AG09319 (cell line): ENCODE measurements at regions not wholly inside any gene's neighbourhood (a gene's known extent, or its start where the extent isn't known, plus 50 kb on each side); places are given as distances from the start of the nearest gene placed in this dataset.
"Not testable (repeated sequence)": the region's sequence is repeated elsewhere in the genome, so short reads cannot be mapped to it uniquely, and the experiment has no call there.

Experiments used
- DNase-seq: peaks from one replicate; pipeline ENCODE4 v3.0.0-alpha.2; 2010; ENCODE audit warnings: low read depth; ENCODE audit errors: extremely low read depth
- TF ChIP-seq, protein P1 (sequence below): IDR thresholded peaks from 2 replicates; pipeline ENCODE4 v1.5.1; 2011; ENCODE audit warnings: low read depth, mild to moderate bottlenecking, inconsistent platforms, low read length, moderate library complexity

DNA sequence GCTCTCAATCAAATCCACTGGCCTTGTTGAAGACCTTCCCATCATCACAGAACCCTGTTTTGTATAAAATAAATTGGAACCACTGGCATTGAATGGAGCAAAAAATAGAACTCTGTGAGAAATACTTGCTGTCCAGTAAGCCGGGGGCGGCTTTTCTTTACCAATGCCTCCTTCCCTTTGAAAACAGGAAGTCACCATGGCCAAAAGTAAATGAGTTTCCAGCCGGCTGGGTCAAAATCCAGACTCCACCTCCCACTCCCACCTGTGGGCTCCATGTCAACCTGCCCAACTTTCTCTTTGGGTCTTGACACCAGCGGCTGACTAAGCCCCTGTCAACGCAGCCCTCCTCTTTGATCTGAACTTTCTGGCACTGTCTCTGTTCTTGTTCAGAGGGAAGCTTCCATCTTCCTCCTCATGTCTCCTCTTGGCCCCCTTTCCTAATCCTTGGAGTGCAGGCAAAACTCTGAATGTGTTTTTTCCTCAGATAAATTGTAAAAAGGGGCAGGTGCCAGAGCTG lies 95.2 kb downstream of the TFAP2C start:
- no peak for DNase-seq
- TF ChIP-seq, protein P1, sequence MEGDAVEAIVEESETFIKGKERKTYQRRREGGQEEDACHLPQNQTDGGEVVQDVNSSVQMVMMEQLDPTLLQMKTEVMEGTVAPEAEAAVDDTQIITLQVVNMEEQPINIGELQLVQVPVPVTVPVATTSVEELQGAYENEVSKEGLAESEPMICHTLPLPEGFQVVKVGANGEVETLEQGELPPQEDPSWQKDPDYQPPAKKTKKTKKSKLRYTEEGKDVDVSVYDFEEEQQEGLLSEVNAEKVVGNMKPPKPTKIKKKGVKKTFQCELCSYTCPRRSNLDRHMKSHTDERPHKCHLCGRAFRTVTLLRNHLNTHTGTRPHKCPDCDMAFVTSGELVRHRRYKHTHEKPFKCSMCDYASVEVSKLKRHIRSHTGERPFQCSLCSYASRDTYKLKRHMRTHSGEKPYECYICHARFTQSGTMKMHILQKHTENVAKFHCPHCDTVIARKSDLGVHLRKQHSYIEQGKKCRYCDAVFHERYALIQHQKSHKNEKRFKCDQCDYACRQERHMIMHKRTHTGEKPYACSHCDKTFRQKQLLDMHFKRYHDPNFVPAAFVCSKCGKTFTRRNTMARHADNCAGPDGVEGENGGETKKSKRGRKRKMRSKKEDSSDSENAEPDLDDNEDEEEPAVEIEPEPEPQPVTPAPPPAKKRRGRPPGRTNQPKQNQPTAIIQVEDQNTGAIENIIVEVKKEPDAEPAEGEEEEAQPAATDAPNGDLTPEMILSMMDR: no peak

DNA sequence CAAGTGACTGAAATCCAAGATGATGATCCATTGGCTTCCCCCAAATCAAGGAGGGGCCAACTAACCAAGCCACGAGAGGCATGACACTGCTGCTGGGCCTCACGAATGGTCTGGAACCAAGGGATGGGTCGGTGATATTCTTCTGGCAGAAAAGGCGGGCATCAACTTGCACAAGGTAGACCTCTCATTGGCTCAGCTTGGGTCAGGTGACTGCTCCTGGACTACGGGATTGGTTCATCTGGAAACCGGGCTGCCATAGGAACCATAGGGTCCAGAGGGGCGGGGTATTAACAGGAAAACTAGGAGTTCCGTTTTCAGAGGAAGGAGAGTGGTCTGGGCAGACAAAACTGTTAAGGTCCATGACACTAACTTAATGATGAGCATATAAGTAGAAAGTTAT lies 100.9 kb downstream of the TFAP2C start:
- no peak for DNase-seq

DNA sequence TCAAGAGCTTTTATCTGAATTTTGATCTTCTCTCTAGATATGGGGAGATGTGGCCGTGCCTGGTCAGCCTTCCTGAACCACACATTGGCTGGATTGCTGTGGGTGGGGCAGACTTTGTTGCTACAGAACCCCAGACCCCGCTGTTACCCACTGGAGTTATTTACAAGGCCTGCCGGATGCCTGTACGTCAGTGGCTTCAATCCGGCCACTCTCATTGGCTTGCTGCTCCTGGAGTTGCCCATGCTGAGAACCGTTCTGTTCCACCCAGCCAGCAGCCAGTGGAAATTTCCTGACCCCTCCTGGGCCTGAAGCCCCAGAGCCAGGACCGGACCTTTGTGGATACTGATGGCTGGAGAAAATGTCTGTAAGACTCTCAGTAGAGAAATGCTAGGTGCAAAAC lies 101.9 kb downstream of the TFAP2C start:
- no peak for DNase-seq
- TF ChIP-seq, protein P1: no peak

More for the DNA sequence above, 100.9 kb downstream of the TFAP2C start:
- TF ChIP-seq, protein P1: no peak

DNA sequence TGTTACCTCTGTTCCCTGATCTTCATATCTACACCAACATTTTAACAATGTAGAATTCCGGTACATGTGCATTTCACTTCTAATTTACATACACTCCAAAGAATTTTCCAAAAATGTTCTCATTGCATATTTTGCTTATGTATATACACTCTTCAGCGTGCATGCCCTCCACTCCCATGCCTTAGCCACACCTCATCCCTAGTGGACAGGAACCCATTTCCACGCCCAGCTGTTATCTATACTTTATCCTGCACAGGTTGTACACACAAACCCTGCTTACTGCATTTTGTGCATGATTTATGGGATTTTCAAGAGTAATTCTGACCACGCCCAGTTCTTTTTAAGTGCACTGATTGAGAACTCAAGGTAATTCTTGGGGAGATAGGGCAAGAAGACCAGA lies 102.4 kb downstream of the TFAP2C start:
- no peak for DNase-seq
- TF ChIP-seq, protein P1: no peak

DNA sequence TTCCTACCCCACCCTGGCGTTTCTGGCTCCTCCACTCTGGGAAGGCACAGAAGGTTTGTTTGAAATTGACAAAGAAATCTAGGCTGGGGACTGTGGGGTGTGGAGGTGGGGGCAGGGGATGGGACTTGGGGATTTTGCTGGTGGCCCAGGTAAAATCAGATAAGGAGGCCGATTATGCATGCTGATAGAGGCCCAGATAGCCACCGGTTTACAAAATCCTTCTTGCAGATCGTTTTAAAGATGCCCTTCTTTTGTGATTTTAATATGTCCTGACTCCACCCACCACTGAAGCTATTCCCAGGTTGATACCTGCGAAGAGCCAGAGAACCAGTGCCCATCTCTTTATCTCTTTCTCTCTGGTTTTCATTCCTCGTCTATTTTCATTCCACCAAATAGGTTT lies 104.9 kb downstream of the TFAP2C start:
- no peak for DNase-seq
- TF ChIP-seq, protein P1: no peak

DNA sequence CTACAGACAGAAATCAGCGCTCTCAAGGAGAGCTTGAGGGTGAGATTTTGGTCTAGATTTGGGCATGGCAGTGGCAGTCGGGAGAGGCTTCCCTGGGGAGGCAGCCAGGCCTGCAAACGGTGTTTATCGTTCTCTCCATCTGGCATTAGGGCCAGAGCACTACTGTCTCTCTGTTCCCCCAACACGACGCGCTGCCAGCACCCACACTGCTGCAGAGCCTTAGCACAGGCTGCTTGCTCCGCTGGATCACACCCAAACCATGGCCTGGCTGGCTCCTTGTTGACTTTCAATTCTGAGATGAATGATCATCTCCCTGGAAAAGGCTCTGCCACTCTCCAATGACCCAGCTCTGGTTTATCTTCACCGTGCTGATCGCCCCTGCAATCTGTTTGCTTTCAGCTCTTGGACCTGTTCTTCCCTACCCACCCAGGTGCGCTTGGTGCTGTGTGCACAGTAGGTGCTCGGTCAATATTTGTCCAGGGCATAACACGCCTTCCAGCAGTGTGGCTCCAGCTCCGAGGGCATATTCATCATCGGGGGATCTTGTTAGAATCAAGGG lies 106.1 kb downstream of the TFAP2C start:
- DNase-seq: no peak
- TF ChIP-seq, protein P1: no peak

DNA sequence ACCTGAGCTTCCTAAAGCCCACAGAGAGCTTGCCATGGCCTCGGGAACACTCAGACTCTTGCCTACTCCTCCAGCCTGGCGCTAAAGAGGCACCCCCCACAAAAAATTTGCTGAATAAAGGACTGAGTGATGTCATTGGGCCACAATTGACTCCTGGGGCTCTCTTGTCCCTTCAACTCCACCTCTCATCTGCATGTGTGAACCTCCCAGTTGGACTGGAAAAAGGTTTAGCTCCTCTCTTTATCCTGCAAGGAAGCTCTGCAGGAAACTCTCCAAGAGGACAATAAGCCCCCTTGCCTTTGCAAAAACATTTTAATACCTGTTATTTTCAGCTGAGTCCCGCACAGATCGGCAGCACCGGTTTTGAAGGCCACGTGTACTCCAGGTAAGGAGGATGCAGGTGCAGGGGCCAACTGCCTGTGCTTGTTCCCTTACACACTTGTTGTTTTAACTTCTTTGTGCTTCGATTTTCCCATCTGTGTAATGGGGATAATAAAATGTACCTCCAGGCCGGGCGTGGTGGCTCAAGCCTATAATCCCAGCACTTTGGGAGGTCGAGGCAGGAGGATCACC lies 107.3 kb downstream of the TFAP2C start:
- DNase-seq: no peak
- TF ChIP-seq, protein P1: no peak

DNA sequence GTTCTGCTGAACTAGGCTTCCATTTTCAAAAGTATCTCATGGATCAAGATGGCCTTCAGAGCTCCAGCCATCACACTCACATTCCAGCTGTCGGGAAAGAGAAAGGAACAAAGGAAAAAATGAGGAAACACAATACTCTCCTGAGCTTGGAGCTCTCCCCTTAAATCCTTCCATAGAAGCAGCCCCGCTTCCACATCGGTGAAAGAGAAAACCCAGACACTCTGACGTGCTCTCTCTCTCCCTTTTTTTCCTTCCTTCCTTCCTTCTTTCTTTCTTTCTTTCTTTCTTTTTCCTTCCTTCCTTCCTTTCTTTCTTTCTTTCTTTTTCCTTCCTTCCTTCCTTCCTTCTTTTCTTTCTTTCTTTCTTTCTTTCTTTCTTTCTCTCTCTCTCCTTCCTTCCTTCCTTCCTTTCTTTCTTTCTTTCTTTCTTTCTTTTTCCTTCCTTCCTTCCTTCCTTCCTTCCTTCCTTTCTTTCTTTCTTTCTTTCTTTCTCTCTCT lies 115.3 kb downstream of the TFAP2C start:
- DNase-seq: not testable (repeated sequence)
